ENCODE measurements at regions not wholly inside any gene's neighbourhood (a gene's known extent, or its start where the extent isn't known, plus 50 kb on each side); places are given as distances from the start of the nearest gene placed in this dataset.

- Histone ChIP-seq H3K9me2 (ENCODE audit: insufficient read depth) (no peaks in the 10 kb centered on the region), H2AFZ (no peak overlapping the region), H3K27me3 (ENCODE audit: insufficient read depth) (peaks cover 22% of the 10 kb centered on the region), H3K4me2 (no peak overlapping the region), H4K20me1 (replicated peaks; ENCODE audit: insufficient read depth) (no peaks in the 10 kb centered on the region), H3K4me1 (ENCODE audit: insufficient read depth) (peaks cover 14% of the 10 kb centered on the region), H3K79me2 (replicated peaks; ENCODE audit: insufficient read depth) (no peaks in the 10 kb centered on the region), H3K27ac (ENCODE audit: low read depth) (no peak overlapping the region), H3K36me3 (ENCODE audit: insufficient read depth) (no peaks in the 10 kb centered on the region), H3F3A (replicated peaks; ENCODE audit: low read depth) (no peaks in the 10 kb centered on the region), H3K4me3 (no peak overlapping the region)
- Mint-ChIP-seq H3K27me3 (ENCODE audit: insufficient read depth, low read depth, poor library complexity) (peaks cover 25% of the 10 kb centered on the region), H3K36me3 (ENCODE audit: low read depth) (no peaks in the 10 kb centered on the region), H3K4me1 (peaks cover 12% of the 10 kb centered on the region), H3K4me3 (no peak overlapping the region), H3K27ac (no peak overlapping the region), H3K9me3 (peaks cover 12% of the 10 kb centered on the region; the same call in 2 of the 3 replicates)
- DNase-seq (ENCODE audit: low spot score) = no peak
- TF ChIP-seq ETS1 (IDR thresholded peaks at IDR 0.05) (no peak), REST (IDR thresholded peaks at IDR 0.05; ENCODE audit: unreplicated experiment) (no peak), ZNF331 (CRISPR knock-in tag; IDR thresholded peaks at IDR 0.05; ENCODE audit: low read depth) (no peak), CREB1 (CRISPR knock-in tag; IDR thresholded peaks at IDR 0.05; ENCODE audit: low read depth) (no peak), STAT1 (IDR thresholded peaks at IDR 0.05; ENCODE audit: unreplicated experiment) (no peak), POLR2AphosphoS5 (IDR thresholded peaks at IDR 0.05; ENCODE audit: low read depth) (no peak), EZH2phosphoT487 (IDR thresholded peaks at IDR 0.05; ENCODE audit: unreplicated experiment) (no peak), EZH2 (IDR thresholded peaks at IDR 0.05; ENCODE audit: low read depth, unreplicated experiment) (no peak), NANOG (IDR thresholded peaks at IDR 0.05; ENCODE audit: borderline replicate concordance) (no peak), CTCF (conservative IDR thresholded peaks at IDR 0.05; ENCODE audit: low read depth in 2 of 2) (no peak), ZNF462 (CRISPR knock-in tag; IDR thresholded peaks at IDR 0.05) (no peak), ZNF114 (CRISPR knock-in tag; IDR thresholded peaks at IDR 0.05) (no peak), JUNB (IDR thresholded peaks at IDR 0.05; ENCODE audit: unreplicated experiment) (no peak)
- no peak for ATAC-seq
These were observed 74.6 kb downstream of the ARL4C start for GRCh38 chr2:234422273-234422732.
